K562 (cell line): ENCODE measurements at regions not wholly inside any gene's neighbourhood (a gene's known extent, or its start where the extent isn't known, plus 50 kb on each side); places are given as distances from the start of the nearest gene placed in this dataset.
"Not testable (repeated sequence)": the region's sequence is repeated elsewhere in the genome, so short reads cannot be mapped to it uniquely, and the experiment has no call there.

Source experiments
- ATAC-seq: fragments of 200-7000 bp; cut with Tn5 transposase; 3 replicates; pipeline ENCODE4 v1.9.1; 2020; ENCODE audit warnings: moderate library complexity
- BruUV-seq: library from RNA; stranded (reverse); fragments of 400-500 nt; replicated peaks from 2 replicates; lab custom pipeline; 2021; lab: Mats Ljungman, UMichigan
- CTCF ChIA-PET: fragments of 300-600 bp; formaldehyde crosslinking; extraction: SDS; loops from one replicate; lab custom pipeline; 2021; ENCODE audit warnings: low intra/inter-chr PET ratio; lab: Yijun Ruan, JAX
- POLR2A ChIA-PET: fragments of 300-600, 350-650 bp; sonication (Branson Sonifier 250); formaldehyde crosslinking; extraction: SDS; loops from one replicate; lab custom pipeline; 2021; ENCODE audit warnings: antibody characterized with exemption, inconsistent platforms; lab: Yijun Ruan, JAX
- DNase-seq, 4 experiments: peaks; one replicate each; pipeline versions ENCODE4 v3.0.0 to v3.0.0-alpha.2; 2011 to 2018; ENCODE audit warnings: low spot score in 3 of 4, mixed read lengths in 3 of 4; ENCODE audit errors: extremely low read depth in 1 of 4
- FAIRE-seq: peaks from 2 replicates; lab custom pipeline; 2011; peaks lifted over from hg19 to GRCh38; lab: Jason Lieb, UNC
- H2AFZ ChIP-seq: 2 replicates; pipeline ENCODE4 v1.6.0; 2011; ENCODE audit warnings: low read depth, low read length, control low read depth, inconsistent platforms
- H3K27ac ChIP-seq: fragments of 200-600 bp; 3 replicates; pipeline ENCODE4 v1.8.0; 2011; ENCODE audit warnings: low read depth, mild to moderate bottlenecking, control low read depth, inconsistent platforms, low read length, moderate library complexity, mixed read lengths; ENCODE audit errors: extremely low read depth
- H3K27me3 ChIP-seq, 2 experiments: fragments of 300-600 bp in 1 of 2; 2 replicates in 1 of 2; 3 replicates in 1 of 2; pipeline versions ENCODE4 v1.6.0 to v1.8.0; 2011; ENCODE audit warnings: inconsistent platforms in 2 of 2, low read length in 2 of 2, mild to moderate bottlenecking in 1 of 2, mixed read lengths in 1 of 2, moderate library complexity in 1 of 2; ENCODE audit not compliant: control insufficient read depth in 2 of 2, insufficient read depth in 2 of 2
- H3K36me3 ChIP-seq: fragments of 300-600 bp; 3 replicates; pipeline ENCODE4 v1.8.0; 2011; ENCODE audit warnings: mild to moderate bottlenecking, low read length, inconsistent platforms; ENCODE audit not compliant: control insufficient read depth, insufficient read depth
- H3K4me1 ChIP-seq, 2 experiments: fragments of 200-600 bp in 1 of 2; replicated peaks in 1 of 2; 2 replicates in 1 of 2; 3 replicates in 1 of 2; pipeline versions ENCODE4 v1.5.1 to v1.8.0; 2011; ENCODE audit warnings: inconsistent platforms in 2 of 2, low read length in 2 of 2, mild to moderate bottlenecking in 1 of 2, mixed read lengths in 1 of 2, moderate library complexity in 1 of 2; ENCODE audit not compliant: control insufficient read depth in 2 of 2, insufficient read depth in 2 of 2
- H3K4me2 ChIP-seq: 2 replicates; pipeline ENCODE4 v1.6.1; 2011; ENCODE audit warnings: low read length, control low read depth, inconsistent platforms, mixed read lengths; ENCODE audit not compliant: insufficient read depth
- H3K4me3 ChIP-seq: fragments of 200-600 bp; sonication (generic), shearing (Covaris generic); 2 replicates; pipeline ENCODE4 v1.5.1; 2016; ENCODE audit warnings: control low read depth, inconsistent platforms
- H3K79me2 ChIP-seq: fragments of 200-600 bp; 3 replicates; pipeline ENCODE4 v1.8.0; 2011; ENCODE audit warnings: low read length, inconsistent platforms; ENCODE audit not compliant: control insufficient read depth, insufficient read depth
- H3K9ac ChIP-seq, 2 experiments: 2 replicates each; pipeline versions ENCODE4 v1.6.0 to v1.6.1; 2011; ENCODE audit warnings: low read depth in 2 of 2, low read length in 2 of 2, control low read depth in 1 of 2, inconsistent platforms in 1 of 2, mild to moderate bottlenecking in 1 of 2, mixed read lengths in 1 of 2; ENCODE audit not compliant: insufficient read depth in 1 of 2
- H3K9me1 ChIP-seq: one replicate; pipeline ENCODE4 v1.6.0; 2011; ENCODE audit warnings: inconsistent platforms, mild to moderate bottlenecking, low read length, moderate library complexity; ENCODE audit not compliant: control insufficient read depth, insufficient read depth
- H3K9me3 ChIP-seq: replicated peaks from 2 replicates; pipeline ENCODE4 v1.5.1; 2011; ENCODE audit warnings: low read depth, low read length, inconsistent platforms; ENCODE audit not compliant: control insufficient read depth, insufficient read depth
- H4K20me1 ChIP-seq: replicated peaks from 2 replicates; pipeline ENCODE4 v1.6.1; 2011; ENCODE audit warnings: low read length, inconsistent platforms, mixed read lengths; ENCODE audit not compliant: control insufficient read depth, insufficient read depth
- ARID1B ChIP-seq: fragments of 450-650 bp; IDR thresholded peaks from 2 replicates; pipeline ENCODE4 v1.6.1; 2016; ENCODE audit warnings: antibody characterized with exemption, mild to moderate bottlenecking, inconsistent platforms
- FOXA3 ChIP-seq, 2 experiments: fragments of 450-650 bp in 1 of 2; sonication (generic) in 1 of 2; formaldehyde crosslinking; IDR thresholded peaks in 1 of 2; conservative IDR thresholded peaks in 1 of 2; 2 replicates each; pipeline versions ENCODE4 v1.4.0 to v1.8.0; 2020 to 2022; ENCODE audit warnings: mild to moderate bottlenecking in 2 of 2, missing genetic modification reagents in 1 of 2
- GATAD2B ChIP-seq: fragments of 450-650 bp; IDR thresholded peaks from 2 replicates; pipeline ENCODE4 v1.6.1; 2017; ENCODE audit warnings: mild to moderate bottlenecking, borderline replicate concordance
- MAFF ChIP-seq: IDR thresholded peaks from 2 replicates; pipeline ENCODE4 v1.6.1; 2012; ENCODE audit warnings: low read length, improper control_type of control experiment
- NR4A1 ChIP-seq, 2 experiments: fragments of 250-450 bp in 1 of 2; fragments of 450-650 bp in 1 of 2; sonication (Bioruptor Pico) in 1 of 2; IDR thresholded peaks; 2 replicates each; pipeline versions ENCODE4 v1.4.0 to v1.6.1; 2016 to 2020; ENCODE audit warnings: mild to moderate bottlenecking in 2 of 2, missing compliant biosample characterization in 1 of 2, missing genetic modification characterization in 1 of 2, moderate library complexity in 1 of 2
- POLR2G ChIP-seq: fragments of 200-400 bp; formaldehyde crosslinking; IDR thresholded peaks from 2 replicates; pipeline ENCODE4 v1.6.1; 2017; ENCODE audit warnings: low read depth, mild to moderate bottlenecking, antibody characterized with exemption, low read length, moderate library complexity
- SMARCA4 ChIP-seq: fragments of 450-650 bp; IDR thresholded peaks from 2 replicates; pipeline ENCODE4 v1.6.1; 2016
- SMARCE1 ChIP-seq: fragments of 450-650 bp; IDR thresholded peaks from 2 replicates; pipeline ENCODE4 v1.7.1; 2016; ENCODE audit warnings: mild to moderate bottlenecking
- SPI1 ChIP-seq: IDR thresholded peaks from 2 replicates; pipeline ENCODE4 v1.6.1; 2011; ENCODE audit warnings: low read depth, low read length, control low read depth, borderline replicate concordance
- TAL1 ChIP-seq: fragments of 450-650 bp; IDR thresholded peaks from 2 replicates; pipeline ENCODE4 v1.6.1; 2016; ENCODE audit warnings: mild to moderate bottlenecking
- TCF3 ChIP-seq: sonication (generic); formaldehyde crosslinking; IDR thresholded peaks from 2 replicates; pipeline ENCODE4 v1.4.0; 2020; ENCODE audit warnings: mild to moderate bottlenecking, missing genetic modification reagents
- TEAD4 ChIP-seq, 2 experiments: sonication (generic) in 1 of 2; formaldehyde crosslinking in 1 of 2; IDR thresholded peaks; 2 replicates each; pipeline versions ENCODE4 v1.6.1 to v1.8.0; 2012 to 2022; ENCODE audit warnings: borderline replicate concordance in 1 of 2, inconsistent platforms in 1 of 2, low read length in 1 of 2, mild to moderate bottlenecking in 1 of 2, missing genetic modification reagents in 1 of 2
- ZBTB12 ChIP-seq: fragments of 250-450 bp; sonication (Bioruptor Pico); IDR thresholded peaks from 2 replicates; pipeline ENCODE4 v1.4.0; 2020
- ZNF165 ChIP-seq: fragments of 250-450 bp; sonication (Bioruptor Pico); IDR thresholded peaks from 2 replicates; pipeline ENCODE4 v1.4.0; 2020; ENCODE audit warnings: borderline replicate concordance
- ZNF316 ChIP-seq: fragments of 450-650 bp; IDR thresholded peaks from 2 replicates; pipeline ENCODE4 v1.6.1; 2016
- ZNF77 ChIP-seq: fragments of 250-450 bp; sonication (Bioruptor Pico); IDR thresholded peaks from 2 replicates; pipeline ENCODE4 v1.5.0; 2020
- ZSCAN32 ChIP-seq: fragments of 450-650 bp; formaldehyde crosslinking; IDR thresholded peaks from 2 replicates; pipeline ENCODE4 v1.4.0; 2020; ENCODE audit warnings: mild to moderate bottlenecking, moderate library complexity
- WGBS: fragments of 100-300 bp; shearing (Covaris generic); methylation state at CpG from one replicate; pipeline ENCODE4 v1.1.6; 2016; ENCODE audit warnings: low coverage, mixed read lengths; ENCODE audit not compliant: insufficient coverage; ENCODE audit errors: missing lambda C conversion rate; 5-methylcytosine and 5-hydroxymethylcytosine counted together
- in situ Hi-C: fragments of 300-500 bp; cut with MboI; formaldehyde crosslinking; loops from 4 replicates; pipeline ENCODE4 v1.15.0; 2018; ENCODE audit warnings: inconsistent platforms, mixed read lengths
- intact Hi-C: fragments of 100-400 bp; cut with micrococcal nuclease; formaldehyde crosslinking; loops from 2 replicates; pipeline ENCODE4 v1.14.2; 2022

- TF ChIP-seq NR4A1 (CRISPR knock-in tag; IDR thresholded peaks at IDR 0.05), result no peak
- TF ChIP-seq NR4A1 (tag; IDR thresholded peaks at IDR 0.05), result no peak
- TF ChIP-seq ZSCAN32, result no peak
- TF ChIP-seq GATAD2B, result no peak
- no peak for TF ChIP-seq ZNF165 (CRISPR knock-in tag)
- TF ChIP-seq ZBTB12, result no peak
- TF ChIP-seq ZNF316, result peak; percentile 89
- no peak for TF ChIP-seq POLR2G
- TF ChIP-seq ZNF77, result no peak
- peak; percentile 67 for TF ChIP-seq MAFF
Observed at GRCh38 chr10:21110358-21110757, 213.2 kb upstream of the NEBL start (continued).

GRCh38 chr10:21106931-21107330, 209.8 kb upstream of the NEBL start:
- H3K4me2 ChIP-seq; H3K79me2 ChIP-seq; intact Hi-C loops; H3K4me3 ChIP-seq; H3K27ac ChIP-seq; H3K4me1 ChIP-seq; H3K9me1 ChIP-seq; H3K9ac ChIP-seq; TF ChIP-seq TEAD4 (CRISPR knock-in tag; IDR thresholded peaks at IDR 0.05; ENCODE audit: borderline replicate concordance): not testable (repeated sequence)
- TF ChIP-seq TEAD4 (IDR thresholded peaks at IDR 0.05; ENCODE audit: low read length), result peak; percentile 26; the same call in 1 of the 2 replicates
- TF ChIP-seq SMARCA4, result peak; percentile 34; the same call in 1 of the 2 replicates
- TF ChIP-seq TAL1, result peak; percentile 44; the same call in 1 of the 2 replicates
- peak; percentile 58; the same call in 1 of the 2 replicates for TF ChIP-seq SPI1
- peak; percentile 42 for TF ChIP-seq TCF3 (CRISPR knock-in tag)
- peak; percentile 64; the same call in 1 of the 2 replicates for TF ChIP-seq ARID1B
- peak in 1 of 2 experiments; percentile 52; a peak in 1 of 4 replicates for TF ChIP-seq FOXA3 (CRISPR knock-in tag; conservative IDR thresholded peaks at IDR 0.05 in 1 of 2, IDR thresholded peaks at IDR 0.05 in 1 of 2)
- peak; percentile 69; the same call in 1 of the 2 replicates for TF ChIP-seq SMARCE1
- TF ChIP-seq, all 486 proteins: peak for 8; not testable (repeated sequence) for 478
- ATAC-seq, POLR2A ChIA-PET, BruUV-seq, H3K36me3 ChIP-seq, in situ Hi-C loops, FAIRE-seq, DNase-seq, H3K27me3 ChIP-seq, H3K9me3 ChIP-seq, H4K20me1 ChIP-seq, H2AFZ ChIP-seq, CTCF ChIA-PET: not testable (repeated sequence)
- WGBS, result 13% methylated on average over 4 of the region's 4 CpGs
